ENCODE measurements at regions not wholly inside any gene's neighbourhood (a gene's known extent, or its start where the extent isn't known, plus 50 kb on each side); places are given as distances from the start of the nearest gene placed in this dataset.
"Not testable (repeated sequence)": the region's sequence is repeated elsewhere in the genome, so short reads cannot be mapped to it uniquely, and the experiment has no call there.

DNA sequence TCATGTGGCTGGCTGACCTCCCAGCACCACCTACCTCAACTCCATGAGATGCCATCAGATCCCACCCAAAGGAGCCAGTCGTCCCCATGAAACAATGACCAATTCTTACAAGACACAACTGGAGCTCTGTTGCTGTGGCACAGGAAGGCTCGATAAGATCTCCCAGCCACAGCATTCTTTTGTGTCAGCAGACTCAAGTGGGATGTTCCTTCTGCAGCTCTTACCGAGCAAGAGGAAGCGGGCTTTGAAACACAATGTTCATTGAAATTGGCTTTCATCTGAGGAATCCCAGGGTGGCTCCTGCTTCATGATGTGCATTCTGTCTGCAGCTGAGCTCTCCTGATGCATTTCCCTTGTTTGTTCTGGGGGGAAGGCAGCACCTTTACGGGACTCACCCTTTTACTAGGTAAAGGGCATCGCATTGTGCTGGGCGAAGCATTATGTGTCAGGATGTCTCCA, 222.0 kb upstream of the SGK1 start:
- Histone ChIP-seq H3K79me2 (ENCODE audit: insufficient read depth) (no peaks in the 10 kb centered on the region), H3K27ac (no peak overlapping the region), H3K9ac (no peak overlapping the region), H3K4me1 (ENCODE audit: insufficient read depth) (peaks cover 18% of the 10 kb centered on the region), H3K4me2 (ENCODE audit: unreplicated experiment) (no peak overlapping the region), H3K4me3 (no peak overlapping the region), H3K27me3 (replicated peaks; ENCODE audit: insufficient read depth) (no peaks in the 10 kb centered on the region), H3K9me3 (ENCODE audit: low read depth) (no peaks in the 10 kb centered on the region), H3F3A (ENCODE audit: insufficient read depth) (peaks cover 8% of the 10 kb centered on the region), H2AFZ (no peak overlapping the region), H3K36me3 (ENCODE audit: low read depth) (no peaks in the 10 kb centered on the region), H3K9me2 (ENCODE audit: insufficient read depth) (no peaks in the 10 kb centered on the region), H4K20me1 (ENCODE audit: insufficient read depth) (no peaks in the 10 kb centered on the region)
- in situ Hi-C loops (cut with MboI), result no loop called here
- 87 to 88% methylated on average over 7 of the region's 7 CpGs for WGBS, 2 experiments (ENCODE audit: low coverage in 1 of 2, low lambda C conversion rate in 2 of 2, missing lambda C conversion rate in 2 of 2)
- TF ChIP-seq EZH2 (IDR thresholded peaks at IDR 0.05; ENCODE audit: insufficient read depth, poor library complexity, severe bottlenecking) (no peak), EZH2phosphoT487 (IDR thresholded peaks at IDR 0.05; ENCODE audit: insufficient read depth, low read depth) (no peak)
- no peak for DNase-seq

DNA sequence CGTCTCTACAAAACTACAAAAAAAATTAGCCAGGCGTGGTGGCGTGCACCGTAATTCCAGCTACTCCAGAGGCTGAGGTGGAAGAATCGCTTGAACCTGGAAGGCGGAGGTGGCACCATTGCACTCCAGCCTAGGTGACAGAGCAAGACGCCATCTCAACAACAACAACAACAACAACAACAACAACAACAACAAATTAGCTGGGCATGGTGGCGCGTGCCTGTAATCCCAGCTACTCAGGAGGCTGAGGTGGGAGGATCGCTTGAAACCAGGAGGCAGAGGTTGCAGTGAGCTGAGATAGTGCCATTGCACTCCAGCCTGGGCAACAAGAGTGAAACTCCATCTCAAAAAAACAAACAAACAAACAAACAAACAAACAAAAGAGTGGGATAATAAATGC, 219.9 kb upstream of the SGK1 start:
- peaks cover 24% of the 10 kb centered on the region for H3K4me1 ChIP-seq (ENCODE audit: insufficient read depth)
- H3K36me3 ChIP-seq (ENCODE audit: low read depth); H3K4me3 ChIP-seq; H4K20me1 ChIP-seq (ENCODE audit: insufficient read depth); H3K9me3 ChIP-seq (ENCODE audit: low read depth); H3K79me2 ChIP-seq (ENCODE audit: insufficient read depth); DNase-seq; in situ Hi-C loops (cut with MboI); H3K27me3 ChIP-seq (replicated peaks; ENCODE audit: insufficient read depth); H2AFZ ChIP-seq; H3K9ac ChIP-seq; H3K9me2 ChIP-seq (ENCODE audit: insufficient read depth): not testable (repeated sequence)
- WGBS, 2 experiments (ENCODE audit: low coverage in 1 of 2, low lambda C conversion rate in 2 of 2, missing lambda C conversion rate in 2 of 2), result 96 to 97% methylated on average over 10 of the region's 10 CpGs
- H3K27ac ChIP-seq, result peak overlapping the region; percentile 79
- peak overlapping the region; percentile 29 for H3K4me2 ChIP-seq (ENCODE audit: unreplicated experiment)
- peaks cover 17% of the 10 kb centered on the region for H3F3A ChIP-seq (ENCODE audit: insufficient read depth)

DNA sequence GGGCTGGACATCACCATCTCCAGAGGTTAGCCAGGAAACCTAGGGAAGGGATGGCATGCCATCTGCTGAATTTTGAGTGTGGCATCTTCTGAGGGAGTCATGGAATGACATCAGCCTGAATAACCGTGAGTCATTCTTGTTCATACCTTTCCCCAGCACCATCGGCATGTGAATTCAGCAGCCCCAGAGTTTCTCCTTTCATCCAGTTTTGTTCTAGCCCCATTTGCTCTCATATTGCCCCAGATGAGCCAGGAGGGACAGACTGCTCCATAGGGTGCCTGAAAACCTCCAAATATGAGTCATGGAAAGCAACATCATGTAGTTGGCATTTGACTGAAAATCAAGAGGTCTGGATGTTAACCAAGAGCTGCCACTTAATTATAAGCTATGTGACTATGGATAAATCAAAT, 219.2 kb upstream of the SGK1 start:
- in situ Hi-C loops (cut with MboI), result no loop called here

DNA sequence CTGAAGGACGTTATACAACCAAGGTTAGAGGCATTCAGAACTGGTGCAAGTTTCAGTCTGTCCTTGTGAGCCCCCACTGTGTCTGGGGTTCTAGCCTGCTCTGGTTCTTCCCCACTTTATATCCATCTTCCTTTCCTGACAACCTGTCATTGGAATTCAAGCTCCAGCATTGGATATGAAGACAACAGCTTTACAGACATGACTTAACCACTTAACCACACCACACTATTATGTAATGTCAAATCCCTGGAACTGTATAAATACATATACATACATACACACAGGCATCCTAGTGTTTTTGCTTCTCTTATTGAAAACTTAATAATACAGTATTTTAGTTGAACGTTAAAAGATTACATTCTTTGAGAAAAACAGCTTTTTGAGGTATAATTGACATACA, 217.9 kb upstream of the SGK1 start:
- H3K4me1 ChIP-seq (ENCODE audit: insufficient read depth), result peaks cover 24% of the 10 kb centered on the region
- peaks cover 17% of the 10 kb centered on the region for H3F3A ChIP-seq (ENCODE audit: insufficient read depth)
- no peak overlapping the region for H3K4me2 ChIP-seq (ENCODE audit: unreplicated experiment)
- no peak overlapping the region for H3K27ac ChIP-seq
- TF ChIP-seq EZH2phosphoT487 (IDR thresholded peaks at IDR 0.05; ENCODE audit: insufficient read depth, low read depth) (no peak), EZH2 (IDR thresholded peaks at IDR 0.05; ENCODE audit: insufficient read depth, poor library complexity, severe bottlenecking) (no peak)
- H3K36me3 ChIP-seq (ENCODE audit: low read depth), result no peaks in the 10 kb centered on the region
- in situ Hi-C loops (cut with MboI), result no loop called here
- H3K79me2 ChIP-seq (ENCODE audit: insufficient read depth), result no peaks in the 10 kb centered on the region
- no peak for DNase-seq
- H3K4me3 ChIP-seq, result no peak overlapping the region
- no peak overlapping the region for H3K9ac ChIP-seq
- no peaks in the 10 kb centered on the region for H3K9me3 ChIP-seq (ENCODE audit: low read depth)
- no peaks in the 10 kb centered on the region for H3K27me3 ChIP-seq (replicated peaks; ENCODE audit: insufficient read depth)
- no peaks in the 10 kb centered on the region for H4K20me1 ChIP-seq (ENCODE audit: insufficient read depth)
- no peak overlapping the region for H2AFZ ChIP-seq
- H3K9me2 ChIP-seq (ENCODE audit: insufficient read depth), result no peaks in the 10 kb centered on the region
- 88 to 97% methylated on average over 2 of the region's 2 CpGs for WGBS, 2 experiments (ENCODE audit: low coverage in 1 of 2, low lambda C conversion rate in 2 of 2, missing lambda C conversion rate in 2 of 2)

More for the DNA sequence above, 219.2 kb upstream of the SGK1 start:
- Histone ChIP-seq H2AFZ (no peak overlapping the region), H3K27ac (peak overlapping the region; percentile 79), H3K4me3 (no peak overlapping the region), H3F3A (ENCODE audit: insufficient read depth) (peaks cover 17% of the 10 kb centered on the region), H3K9me3 (ENCODE audit: low read depth) (no peaks in the 10 kb centered on the region), H4K20me1 (ENCODE audit: insufficient read depth) (no peaks in the 10 kb centered on the region), H3K27me3 (replicated peaks; ENCODE audit: insufficient read depth) (no peaks in the 10 kb centered on the region), H3K36me3 (ENCODE audit: low read depth) (no peaks in the 10 kb centered on the region), H3K9me2 (ENCODE audit: insufficient read depth) (no peaks in the 10 kb centered on the region), H3K4me1 (ENCODE audit: insufficient read depth) (peaks cover 24% of the 10 kb centered on the region), H3K9ac (no peak overlapping the region), H3K79me2 (ENCODE audit: insufficient read depth) (no peaks in the 10 kb centered on the region), H3K4me2 (ENCODE audit: unreplicated experiment) (peak overlapping the region; percentile 29)
- WGBS, 2 experiments (ENCODE audit: low coverage in 1 of 2, low lambda C conversion rate in 2 of 2, missing lambda C conversion rate in 2 of 2), result 0 to 3% methylated on average over 2 of the region's 2 CpGs
- no peak for TF ChIP-seq EZH2phosphoT487 (IDR thresholded peaks at IDR 0.05; ENCODE audit: insufficient read depth, low read depth)
- peak; percentile 96 for DNase-seq

DNA sequence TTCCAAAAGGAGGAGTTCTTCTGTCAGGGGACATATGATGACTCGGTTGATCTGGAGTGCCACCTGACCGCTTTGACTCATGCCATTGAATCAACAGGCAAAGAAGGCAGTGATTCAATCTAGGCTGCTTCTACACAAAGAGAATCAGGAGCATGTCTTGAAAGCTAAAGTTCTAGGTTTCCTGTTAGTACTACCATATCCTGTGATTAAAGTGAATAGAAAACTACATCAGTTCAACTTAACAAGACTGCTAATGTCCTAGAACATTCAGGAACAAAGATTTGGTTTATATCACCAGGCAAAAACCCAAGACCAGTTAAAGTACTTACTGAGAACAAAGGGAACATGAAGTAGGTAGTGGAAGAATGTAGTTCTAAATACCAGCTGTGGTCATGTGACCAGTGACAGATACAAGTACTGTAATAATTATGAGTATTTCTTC, 216.8 kb upstream of the SGK1 start:
- Histone ChIP-seq H2AFZ (no peak overlapping the region), H3K9me2 (ENCODE audit: insufficient read depth) (no peaks in the 10 kb centered on the region), H3K9me3 (ENCODE audit: low read depth) (no peaks in the 10 kb centered on the region), H3K4me2 (ENCODE audit: unreplicated experiment) (no peak overlapping the region), H4K20me1 (ENCODE audit: insufficient read depth) (no peaks in the 10 kb centered on the region), H3K27ac (peak overlapping the region; percentile 56), H3K36me3 (ENCODE audit: low read depth) (no peaks in the 10 kb centered on the region), H3F3A (ENCODE audit: insufficient read depth) (peaks cover 17% of the 10 kb centered on the region), H3K79me2 (ENCODE audit: insufficient read depth) (no peaks in the 10 kb centered on the region), H3K9ac (no peak overlapping the region), H3K4me1 (ENCODE audit: insufficient read depth) (peaks cover 24% of the 10 kb centered on the region), H3K27me3 (replicated peaks; ENCODE audit: insufficient read depth) (no peaks in the 10 kb centered on the region), H3K4me3 (no peak overlapping the region)
- TF ChIP-seq EZH2phosphoT487 (IDR thresholded peaks at IDR 0.05; ENCODE audit: insufficient read depth, low read depth), result no peak
- TF ChIP-seq EZH2 (IDR thresholded peaks at IDR 0.05; ENCODE audit: insufficient read depth, poor library complexity, severe bottlenecking), result no peak
- DNase-seq, result peak; percentile 74
- in situ Hi-C loops (cut with MboI), result no loop called here
- 69 to 93% methylated on average over 2 of the region's 2 CpGs for WGBS, 2 experiments (ENCODE audit: low coverage in 1 of 2, low lambda C conversion rate in 2 of 2, missing lambda C conversion rate in 2 of 2)
